ENCODE measurements at regions not wholly inside any gene's neighbourhood (a gene's known extent, or its start where the extent isn't known, plus 50 kb on each side); places are given as distances from the start of the nearest gene placed in this dataset.
"Not testable (repeated sequence)": the region's sequence is repeated elsewhere in the genome, so short reads cannot be mapped to it uniquely, and the experiment has no call there.

GRCh38 chr1:209172286-209172685 lies 411.2 kb upstream of the CAMK1G start:
- no peak for ATAC-seq

GRCh38 chr1:209172792-209173542 lies 410.5 kb upstream of the CAMK1G start:
- not testable (repeated sequence) for H3K9me2 ChIP-seq (ENCODE audit: insufficient read depth); H3K4me1 ChIP-seq (ENCODE audit: insufficient read depth); H3K36me3 Mint-ChIP-seq (ENCODE audit: low read depth); H3K27ac Mint-ChIP-seq; H2AFZ ChIP-seq; ATAC-seq; H3K4me3 ChIP-seq; H3K4me2 ChIP-seq; H3K27ac ChIP-seq (ENCODE audit: low read depth); DNase-seq (ENCODE audit: low spot score); H3K27me3 Mint-ChIP-seq (ENCODE audit: insufficient read depth, low read depth, poor library complexity); H3K27me3 ChIP-seq (ENCODE audit: insufficient read depth); H3K4me1 Mint-ChIP-seq; H4K20me1 ChIP-seq (replicated peaks; ENCODE audit: insufficient read depth); H3K4me3 Mint-ChIP-seq; H3K36me3 ChIP-seq (ENCODE audit: insufficient read depth); H3K79me2 ChIP-seq (replicated peaks; ENCODE audit: insufficient read depth); H3F3A ChIP-seq (replicated peaks; ENCODE audit: low read depth)
- H3K9me3 Mint-ChIP-seq = peaks cover 19% of the 10 kb centered on the region

More at GRCh38 chr1:209172286-209172685, 411.2 kb upstream of the CAMK1G start:
- DNase-seq (ENCODE audit: low spot score) = no peak
- TF ChIP-seq EZH2phosphoT487 (IDR thresholded peaks at IDR 0.05; ENCODE audit: unreplicated experiment) = no peak
- no peak for TF ChIP-seq STAT1 (IDR thresholded peaks at IDR 0.05; ENCODE audit: unreplicated experiment)
- no peak for TF ChIP-seq ZNF114 (CRISPR knock-in tag; IDR thresholded peaks at IDR 0.05)
- no peaks in the 10 kb centered on the region for H3K4me1 ChIP-seq (ENCODE audit: insufficient read depth)
- Mint-ChIP-seq H3K27ac (no peak overlapping the region), H3K4me3 (no peak overlapping the region), H3K9me3 (peaks cover 16% of the 10 kb centered on the region), H3K4me1 (no peaks in the 10 kb centered on the region), H3K36me3 (ENCODE audit: low read depth) (peaks cover 9% of the 10 kb centered on the region; the same call in 2 of the 3 replicates), H3K27me3 (ENCODE audit: insufficient read depth, low read depth, poor library complexity) (peaks cover 2% of the 10 kb centered on the region)
- 0 out of 2 replicates have a peak, but pooled peaks cover 9% of the 10 kb centered on the region for H3K9me2 ChIP-seq (ENCODE audit: insufficient read depth)
- H3K79me2 ChIP-seq (replicated peaks; ENCODE audit: insufficient read depth) = no peaks in the 10 kb centered on the region
- no peak overlapping the region for H3K4me3 ChIP-seq
- H3K4me2 ChIP-seq = no peak overlapping the region
- no peaks in the 10 kb centered on the region for H4K20me1 ChIP-seq (replicated peaks; ENCODE audit: insufficient read depth)
- H3K36me3 ChIP-seq (ENCODE audit: insufficient read depth) = no peaks in the 10 kb centered on the region
- H3F3A ChIP-seq (replicated peaks; ENCODE audit: low read depth) = no peaks in the 10 kb centered on the region
- H3K27ac ChIP-seq (ENCODE audit: low read depth) = no peak overlapping the region
- H2AFZ ChIP-seq = no peak overlapping the region
- no peaks in the 10 kb centered on the region for H3K27me3 ChIP-seq (ENCODE audit: insufficient read depth)

GRCh38 chr1:209173796-209174195 lies 409.7 kb upstream of the CAMK1G start:
- ATAC-seq; H3K27me3 Mint-ChIP-seq (ENCODE audit: insufficient read depth, low read depth, poor library complexity); H3K27ac ChIP-seq (ENCODE audit: low read depth); H3K4me1 ChIP-seq (ENCODE audit: insufficient read depth); H3K9me2 ChIP-seq (ENCODE audit: insufficient read depth); H3F3A ChIP-seq (replicated peaks; ENCODE audit: low read depth); DNase-seq (ENCODE audit: low spot score); H2AFZ ChIP-seq; H3K27me3 ChIP-seq (ENCODE audit: insufficient read depth); H3K36me3 Mint-ChIP-seq (ENCODE audit: low read depth); H3K36me3 ChIP-seq (ENCODE audit: insufficient read depth); H3K79me2 ChIP-seq (replicated peaks; ENCODE audit: insufficient read depth); H3K4me1 Mint-ChIP-seq; H3K4me2 ChIP-seq; H3K4me3 ChIP-seq; H4K20me1 ChIP-seq (replicated peaks; ENCODE audit: insufficient read depth); H3K27ac Mint-ChIP-seq; H3K4me3 Mint-ChIP-seq: not testable (repeated sequence)
- H3K9me3 Mint-ChIP-seq = peaks cover 24% of the 10 kb centered on the region

GRCh38 chr1:209176866-209177430 lies 406.6 kb upstream of the CAMK1G start:
- Histone ChIP-seq H2AFZ (no peak overlapping the region), H3K36me3 (ENCODE audit: insufficient read depth) (no peaks in the 10 kb centered on the region), H3K79me2 (replicated peaks; ENCODE audit: insufficient read depth) (no peaks in the 10 kb centered on the region), H3K4me2 (no peak overlapping the region), H4K20me1 (replicated peaks; ENCODE audit: insufficient read depth) (no peaks in the 10 kb centered on the region), H3K4me3 (no peak overlapping the region), H3K4me1 (ENCODE audit: insufficient read depth) (no peaks in the 10 kb centered on the region), H3K27me3 (ENCODE audit: insufficient read depth) (no peaks in the 10 kb centered on the region), H3K9me2 (ENCODE audit: insufficient read depth) (peaks cover 7% of the 10 kb centered on the region; the same call in 1 of the 2 replicates), H3K27ac (ENCODE audit: low read depth) (no peak overlapping the region), H3F3A (replicated peaks; ENCODE audit: low read depth) (no peaks in the 10 kb centered on the region)
- no peaks in the 10 kb centered on the region for H3K4me1 Mint-ChIP-seq
- H3K9me3 Mint-ChIP-seq = peaks cover 36% of the 10 kb centered on the region
- H3K27me3 Mint-ChIP-seq (ENCODE audit: insufficient read depth, low read depth, poor library complexity) = peaks cover 3% of the 10 kb centered on the region
- no peak overlapping the region for H3K4me3 Mint-ChIP-seq
- H3K36me3 Mint-ChIP-seq (ENCODE audit: low read depth) = peaks cover 15% of the 10 kb centered on the region; the same call in 2 of the 3 replicates
- no peak for DNase-seq (ENCODE audit: low spot score)
- no peak overlapping the region for H3K27ac Mint-ChIP-seq
- ATAC-seq = no peak
- TF ChIP-seq EZH2 (IDR thresholded peaks at IDR 0.05; ENCODE audit: low read depth, unreplicated experiment) = no peak
- TF ChIP-seq STAT1 (IDR thresholded peaks at IDR 0.05; ENCODE audit: unreplicated experiment) = no peak

Measured in GM23338 (cell line).